Activated CD4-positive, alpha-beta T cell treated with anti-CD3 and anti-CD28 coated beads, Interleukin-2, amount 10 ng/mL, durations not matched to agents 7 days and 5 days (primary cell): ENCODE measurements at regions not wholly inside any gene's neighbourhood (a gene's known extent, or its start where the extent isn't known, plus 50 kb on each side); places are given as distances from the start of the nearest gene placed in this dataset.
"Not testable (repeated sequence)": the region's sequence is repeated elsewhere in the genome, so short reads cannot be mapped to it uniquely, and the experiment has no call there.

Experiments
- CTCF ChIA-PET: fragments of 350-600 bp; sonication (Branson Sonifier 250); formaldehyde crosslinking; loops from one replicate; lab custom pipeline; 2021; ENCODE audit warnings: antibody characterized with exemption; lab: Charles Lee
- POLR2A ChIA-PET: fragments of 350-600 bp; sonication (Branson Sonifier 250); formaldehyde crosslinking; loops from one replicate; lab custom pipeline; 2021; ENCODE audit warnings: antibody characterized with exemption; lab: Charles Lee
- DNase-seq: peaks from one replicate; pipeline ENCODE4 v3.0.0-alpha.2; 2020
- H3K27ac Mint-ChIP-seq: one replicate; pipeline ENCODE4 v1.8.0; 2021; ENCODE audit warnings: mild to moderate bottlenecking, moderate library complexity, mixed read lengths
- H3K27me3 Mint-ChIP-seq: one replicate; pipeline ENCODE4 v1.8.0; 2021; ENCODE audit warnings: mixed read lengths
- H3K36me3 Mint-ChIP-seq: one replicate; pipeline ENCODE4 v1.8.0; 2021; ENCODE audit warnings: low read depth, mixed read lengths
- H3K4me1 Mint-ChIP-seq: one replicate; pipeline ENCODE4 v1.8.0; 2021; ENCODE audit warnings: mixed read lengths
- H3K4me3 Mint-ChIP-seq: one replicate; pipeline ENCODE4 v1.8.0; 2021; ENCODE audit warnings: mild to moderate bottlenecking, moderate library complexity, mixed read lengths
- H3K9me3 Mint-ChIP-seq: one replicate; pipeline ENCODE4 v1.8.0; 2021; ENCODE audit warnings: mixed read lengths

DNA sequence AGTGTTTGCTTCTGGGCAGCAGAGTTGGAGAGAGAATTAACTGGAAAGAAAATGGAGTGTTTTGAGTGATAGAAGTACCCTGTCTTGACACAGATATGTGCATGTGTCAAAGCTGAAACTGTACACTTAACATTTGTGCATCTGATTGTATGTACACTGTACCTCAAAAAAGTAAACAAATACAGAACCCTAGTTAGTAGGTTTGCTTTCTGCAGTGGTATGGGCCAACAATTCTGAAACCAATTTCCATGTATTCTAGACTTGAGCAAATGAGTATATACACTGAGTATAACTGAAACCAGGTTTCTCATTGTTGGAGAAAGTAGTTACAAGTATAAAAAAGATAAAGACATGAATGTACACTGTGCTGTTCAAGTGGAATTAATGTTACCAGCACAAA lies 52.4 kb downstream of the ELAPOR2 start:
- Mint-ChIP-seq H3K9me3 (no peaks in the 10 kb centered on the region), H3K27ac (no peak overlapping the region), H3K4me1 (no peaks in the 10 kb centered on the region), H3K27me3 (peaks cover 8% of the 10 kb centered on the region), H3K36me3 (no peaks in the 10 kb centered on the region), H3K4me3 (no peak overlapping the region)
- CTCF ChIA-PET: no interaction called here
- DNase-seq: no peak
- POLR2A ChIA-PET: no interaction called here

DNA sequence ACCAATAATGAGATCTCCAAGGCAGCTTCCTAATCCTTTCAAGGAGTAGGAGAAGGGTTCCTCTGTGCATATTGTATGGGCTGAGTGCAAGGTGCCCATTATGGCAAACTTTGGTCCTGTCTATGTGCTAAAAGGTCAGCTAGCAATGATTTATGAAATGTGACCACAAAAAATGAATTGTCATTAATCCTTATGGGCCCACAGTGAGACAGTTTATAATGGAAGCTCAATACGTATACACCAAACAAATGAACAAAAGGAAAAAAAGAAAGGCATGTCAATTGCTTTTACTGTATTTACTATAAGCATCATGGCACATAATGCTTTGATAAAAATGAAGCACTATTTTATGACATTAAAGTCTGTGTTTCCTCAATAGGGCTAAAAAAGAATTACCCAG lies 54.5 kb downstream of the ELAPOR2 start:
- POLR2A ChIA-PET: no interaction called here
- Mint-ChIP-seq H3K27me3 (peaks cover 9% of the 10 kb centered on the region), H3K4me1 (no peaks in the 10 kb centered on the region), H3K9me3 (no peaks in the 10 kb centered on the region), H3K4me3 (no peak overlapping the region), H3K27ac (no peak overlapping the region), H3K36me3 (no peaks in the 10 kb centered on the region)
- CTCF ChIA-PET: no interaction called here
- no peak for DNase-seq

DNA sequence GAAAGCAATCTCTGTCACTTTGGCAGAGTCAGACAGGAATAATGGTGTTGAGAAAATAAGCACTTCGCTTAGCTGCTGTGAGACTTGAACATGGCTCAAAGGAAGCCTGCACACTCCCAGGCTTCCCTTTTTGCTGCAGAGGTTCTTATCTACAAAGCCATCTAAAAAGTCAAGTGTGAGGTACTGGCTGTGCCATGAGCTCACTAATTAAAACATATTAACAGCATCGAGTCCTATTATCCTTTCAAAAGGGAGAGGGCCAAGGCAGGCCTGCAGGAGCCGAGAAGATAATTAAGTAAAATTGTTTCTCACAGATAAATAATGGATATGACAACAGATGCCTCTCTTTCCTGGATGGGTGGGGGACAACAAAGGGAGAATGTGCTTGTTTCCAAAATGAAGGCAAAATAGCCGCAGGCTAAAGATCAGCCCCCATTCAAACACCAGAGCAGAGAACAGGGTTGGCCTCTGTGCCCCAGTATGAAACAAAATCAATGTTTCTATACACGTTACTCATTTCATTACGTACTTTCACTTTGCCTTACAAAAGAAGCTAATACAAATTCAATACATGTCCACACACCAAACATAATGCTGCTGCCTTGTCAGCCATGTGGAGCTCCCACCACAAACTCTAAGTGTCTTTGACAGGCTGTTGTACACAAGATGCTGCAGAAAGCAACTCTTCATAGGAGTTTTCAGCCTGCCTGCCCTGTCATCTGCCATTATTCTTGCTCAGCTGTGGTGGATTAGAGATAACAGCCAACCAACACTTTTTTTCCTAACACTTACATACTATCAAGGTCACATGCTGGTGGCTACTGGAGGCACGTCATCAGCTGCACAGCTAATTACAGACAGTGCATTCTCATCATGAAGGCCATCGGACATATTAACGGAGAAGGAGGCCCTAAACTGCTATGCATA lies 55.3 kb downstream of the ELAPOR2 start:
- Mint-ChIP-seq H3K9me3 (no peaks in the 10 kb centered on the region), H3K36me3 (no peaks in the 10 kb centered on the region), H3K27me3 (peaks cover 10% of the 10 kb centered on the region), H3K4me3 (no peak overlapping the region), H3K27ac (no peak overlapping the region), H3K4me1 (no peaks in the 10 kb centered on the region)
- no peak for DNase-seq
- ChIA-PET CTCF (interaction anchor here (0.6 kb wide), 1 partner anchor 31 kb away, joined by 3 read pairs; no protein-coding TSS in a partner anchor), POLR2A (no interaction called here)

DNA sequence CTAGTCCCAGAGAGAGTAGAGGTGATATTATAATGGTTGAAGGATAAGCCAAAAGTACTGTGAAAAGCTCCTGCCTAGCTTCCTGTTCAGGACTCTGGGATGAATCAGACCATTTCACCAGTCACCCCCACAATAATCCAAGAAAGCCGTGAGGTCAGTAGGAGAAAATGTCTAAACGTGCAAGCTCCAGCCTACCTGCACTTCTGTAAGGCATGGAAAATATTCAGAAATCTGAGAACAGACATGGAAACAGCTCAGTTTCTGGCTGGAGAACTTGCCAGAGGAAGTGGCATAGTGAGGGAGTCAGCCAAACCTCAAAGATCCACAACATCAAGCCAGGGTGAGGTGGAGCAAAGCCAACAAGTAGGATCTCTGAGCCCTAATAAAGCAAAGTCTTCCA lies 58.2 kb downstream of the ELAPOR2 start:
- H3K27ac Mint-ChIP-seq: no peak overlapping the region
- H3K9me3 Mint-ChIP-seq: no peaks in the 10 kb centered on the region
- no peaks in the 10 kb centered on the region for H3K36me3 Mint-ChIP-seq
- CTCF ChIA-PET: no interaction called here
- POLR2A ChIA-PET: no interaction called here
- no peak for DNase-seq
- no peaks in the 10 kb centered on the region for H3K4me1 Mint-ChIP-seq
- H3K27me3 Mint-ChIP-seq: peaks cover 7% of the 10 kb centered on the region
- no peak overlapping the region for H3K4me3 Mint-ChIP-seq

DNA sequence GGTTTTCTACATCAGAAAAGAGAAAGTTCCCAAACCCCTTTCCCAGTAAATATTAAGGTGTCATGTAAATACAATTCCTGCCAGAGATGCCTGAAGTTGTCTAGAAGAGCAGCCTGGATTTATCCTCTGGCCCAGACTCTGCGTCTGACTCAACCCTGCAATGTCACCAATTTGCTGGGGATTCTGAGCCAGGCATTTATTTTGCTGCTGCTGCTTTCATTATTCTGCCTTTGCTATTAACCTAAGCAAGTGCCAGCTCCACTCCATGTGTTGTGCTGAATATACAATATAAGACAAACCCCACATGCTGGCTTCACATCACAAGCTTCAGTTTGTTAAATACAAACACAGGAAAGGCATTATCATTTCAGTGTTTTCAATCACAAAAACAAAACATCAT lies 59.1 kb downstream of the ELAPOR2 start:
- H3K27ac Mint-ChIP-seq: no peak overlapping the region

DNA sequence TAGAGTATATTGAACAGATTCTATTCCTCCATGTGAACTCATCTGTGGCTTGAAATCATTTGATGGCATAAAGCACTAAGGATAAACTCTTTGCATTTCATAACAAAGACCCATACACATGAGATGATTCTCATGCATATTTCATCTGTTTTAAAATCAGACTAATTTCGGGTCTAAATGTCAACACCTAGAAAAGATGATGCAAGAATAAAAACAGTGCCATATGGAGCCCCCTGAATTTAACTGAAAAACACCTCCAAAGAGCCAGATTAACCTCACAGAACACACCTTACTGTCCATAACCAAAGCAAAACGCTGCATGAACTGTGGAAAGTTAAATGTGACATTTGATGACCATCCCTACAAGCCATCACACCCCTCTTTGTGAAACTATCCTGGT lies 59.7 kb downstream of the ELAPOR2 start:
- no peaks in the 10 kb centered on the region for H3K36me3 Mint-ChIP-seq
- ChIA-PET CTCF (no interaction called here), POLR2A (no interaction called here)
- no peak overlapping the region for H3K4me3 Mint-ChIP-seq
- H3K9me3 Mint-ChIP-seq: no peaks in the 10 kb centered on the region
- DNase-seq: no peak
- no peaks in the 10 kb centered on the region for H3K4me1 Mint-ChIP-seq
- H3K27me3 Mint-ChIP-seq: peaks cover 11% of the 10 kb centered on the region
- H3K27ac Mint-ChIP-seq: no peak overlapping the region

More for the DNA sequence above, 59.1 kb downstream of the ELAPOR2 start:
- no peaks in the 10 kb centered on the region for H3K36me3 Mint-ChIP-seq
- no peaks in the 10 kb centered on the region for H3K4me1 Mint-ChIP-seq
- peaks cover 11% of the 10 kb centered on the region for H3K27me3 Mint-ChIP-seq
- ChIA-PET CTCF (interaction anchor here (0.5 kb wide), 1 partner anchor 879 kb away, joined by 3 read pairs; no protein-coding TSS in a partner anchor), POLR2A (no interaction called here)
- H3K4me3 Mint-ChIP-seq: no peak overlapping the region
- no peaks in the 10 kb centered on the region for H3K9me3 Mint-ChIP-seq
- no peak for DNase-seq

DNA sequence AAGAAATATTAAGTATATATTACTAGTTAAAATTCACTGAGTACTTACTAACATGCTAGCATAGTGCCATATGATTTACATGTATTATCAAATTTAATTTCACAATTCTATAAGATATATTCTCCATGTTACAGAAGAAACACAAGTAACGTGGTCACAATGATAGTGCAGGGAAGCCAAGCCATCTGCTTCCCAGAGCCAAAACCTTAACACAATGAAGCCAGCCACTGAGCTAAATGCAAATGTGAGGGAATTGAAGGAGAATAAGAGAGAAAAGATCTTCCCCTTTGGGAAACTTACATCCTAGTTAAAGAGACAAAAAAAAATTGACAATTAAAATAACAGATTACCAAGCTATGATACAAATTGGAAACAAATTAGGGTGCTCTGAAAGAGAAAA lies 63.6 kb downstream of the ELAPOR2 start:
- no peak overlapping the region for H3K4me3 Mint-ChIP-seq
- DNase-seq: no peak
- CTCF ChIA-PET: interaction anchor here (0.6 kb wide), 1 partner anchor 43 kb away, joined by 3 read pairs; no protein-coding TSS in a partner anchor
- POLR2A ChIA-PET: no interaction called here
- H3K27me3 Mint-ChIP-seq: peaks cover 11% of the 10 kb centered on the region
- H3K4me1 Mint-ChIP-seq: peaks cover 5% of the 10 kb centered on the region
- H3K36me3 Mint-ChIP-seq: no peaks in the 10 kb centered on the region
- H3K9me3 Mint-ChIP-seq: no peaks in the 10 kb centered on the region
- no peak overlapping the region for H3K27ac Mint-ChIP-seq

DNA sequence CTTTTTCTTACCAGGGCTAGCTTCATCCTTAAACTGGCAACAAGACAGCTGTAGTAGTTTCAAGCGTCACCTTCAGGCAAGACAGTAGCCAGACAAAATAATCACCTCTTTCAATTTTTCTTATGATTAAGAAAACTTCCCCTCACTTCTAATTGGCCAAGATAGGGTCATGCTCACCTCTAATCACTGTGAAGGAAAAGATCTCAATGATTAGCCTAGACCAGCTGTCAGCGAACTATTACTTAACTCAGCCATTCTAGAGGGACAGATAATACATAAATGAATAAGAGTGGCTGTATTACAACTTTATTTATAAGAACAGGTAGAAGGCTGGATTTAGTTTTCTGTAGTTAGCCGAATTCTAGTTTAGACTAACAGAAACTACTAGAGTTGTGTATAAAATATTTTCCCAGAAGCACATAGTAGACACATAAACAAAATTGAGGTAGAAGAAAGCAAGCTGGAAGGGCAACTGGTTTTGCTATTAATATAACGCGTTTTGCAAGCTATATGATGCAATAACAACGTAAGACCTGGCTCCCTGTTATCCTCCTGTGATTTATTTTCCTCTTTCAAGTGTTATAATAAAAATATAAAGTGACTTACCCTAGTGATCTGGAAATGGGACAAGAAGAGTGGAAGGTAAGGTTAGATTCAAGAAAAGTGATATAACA lies 64.3 kb downstream of the ELAPOR2 start:
- Mint-ChIP-seq H3K9me3 (no peaks in the 10 kb centered on the region), H3K27ac (no peak overlapping the region), H3K4me3 (no peak overlapping the region), H3K36me3 (no peaks in the 10 kb centered on the region), H3K27me3 (peaks cover 11% of the 10 kb centered on the region), H3K4me1 (peaks cover 5% of the 10 kb centered on the region)
- DNase-seq: no peak
- ChIA-PET CTCF (interaction anchor here (0.6 to 0.8 kb wide), 2 partner anchors 43 to 303 kb away, joined by 3 read pairs; no protein-coding TSS in a partner anchor), POLR2A (no interaction called here)

DNA sequence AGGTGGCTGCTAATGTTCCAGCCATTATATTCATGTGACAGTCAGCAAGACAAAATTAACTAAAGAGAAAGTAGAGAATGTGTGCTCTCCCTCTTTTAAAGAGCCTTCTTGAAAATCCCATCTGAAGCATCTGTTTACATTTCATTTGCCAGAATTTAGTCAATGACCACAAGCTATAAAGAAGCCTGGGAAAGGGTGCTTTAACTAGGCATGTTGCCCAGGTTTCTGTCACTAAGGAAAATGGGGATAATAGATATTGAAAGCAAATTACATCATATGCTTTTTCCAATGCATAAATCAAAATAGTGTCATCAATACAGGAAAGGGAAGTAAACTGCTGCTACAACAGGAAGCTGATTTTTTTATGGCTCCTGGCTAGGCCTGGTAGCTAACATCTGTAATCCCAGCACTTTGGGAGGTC lies 67.7 kb downstream of the ELAPOR2 start:
- no peak overlapping the region for H3K4me3 Mint-ChIP-seq
- DNase-seq: no peak
- H3K27me3 Mint-ChIP-seq: peaks cover 6% of the 10 kb centered on the region
- no peaks in the 10 kb centered on the region for H3K36me3 Mint-ChIP-seq
- peaks cover 5% of the 10 kb centered on the region for H3K4me1 Mint-ChIP-seq
- peaks cover 3% of the 10 kb centered on the region for H3K9me3 Mint-ChIP-seq
- ChIA-PET POLR2A (no interaction called here), CTCF (no interaction called here)
- no peak overlapping the region for H3K27ac Mint-ChIP-seq

DNA sequence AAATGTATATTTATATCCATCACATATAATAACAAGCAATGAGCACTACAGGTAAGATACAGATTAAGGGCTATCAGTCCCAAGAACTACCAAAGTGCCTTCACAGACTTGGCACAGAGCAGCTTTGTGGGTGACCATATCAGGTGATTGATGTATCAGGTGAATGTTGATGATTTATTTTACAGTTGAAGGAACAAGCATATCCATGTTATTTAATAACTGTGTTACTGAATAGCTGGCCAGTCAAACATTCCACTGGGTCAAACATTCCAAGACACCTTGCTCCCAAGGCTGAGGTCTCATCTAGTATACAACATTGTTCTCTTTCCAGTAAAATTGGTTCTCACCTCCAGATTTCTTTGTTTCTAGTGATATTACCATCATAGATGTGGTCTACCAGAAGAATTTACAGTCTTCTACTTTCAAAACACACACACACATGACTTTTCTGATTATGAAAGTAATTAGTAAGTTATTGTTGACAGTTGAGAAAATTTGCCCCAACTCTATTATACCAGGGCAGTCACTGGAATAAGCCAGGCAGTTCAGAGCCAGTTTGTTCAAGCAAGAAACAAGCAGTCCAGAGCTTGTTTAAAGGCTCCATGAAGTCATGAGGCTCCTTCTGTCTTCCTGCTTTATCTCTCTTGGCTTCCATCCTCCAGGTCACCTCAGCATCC lies 68.2 kb downstream of the ELAPOR2 start:
- H3K36me3 Mint-ChIP-seq: no peaks in the 10 kb centered on the region
- H3K4me3 Mint-ChIP-seq: no peak overlapping the region
- no peak for DNase-seq
- H3K9me3 Mint-ChIP-seq: peaks cover 3% of the 10 kb centered on the region
- ChIA-PET POLR2A (no interaction called here), CTCF (no interaction called here)
- H3K27me3 Mint-ChIP-seq: peaks cover 5% of the 10 kb centered on the region
- H3K4me1 Mint-ChIP-seq: peaks cover 5% of the 10 kb centered on the region
- H3K27ac Mint-ChIP-seq: no peak overlapping the region

DNA sequence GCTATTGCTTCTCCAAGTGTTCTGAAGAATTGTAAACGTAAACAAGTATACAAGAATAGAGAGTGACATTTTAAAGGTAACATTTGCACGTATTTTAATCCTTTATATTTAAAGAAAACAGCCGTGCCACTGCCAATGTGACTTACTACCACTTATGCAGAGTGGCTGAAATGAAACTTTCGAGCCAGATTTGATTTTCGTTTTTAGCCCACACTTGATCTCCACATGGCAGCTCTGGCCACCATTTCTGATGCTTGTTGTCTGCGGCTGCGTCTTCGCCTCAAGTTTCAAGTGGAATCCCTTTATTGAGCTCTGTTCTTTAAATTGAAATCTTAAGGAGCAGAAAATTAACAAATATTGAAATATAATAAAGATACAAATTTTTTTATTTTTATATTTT lies 70.0 kb downstream of the ELAPOR2 start:
- DNase-seq: no peak
- peaks cover 10% of the 10 kb centered on the region for H3K9me3 Mint-ChIP-seq
- no peak overlapping the region for H3K4me3 Mint-ChIP-seq
- peaks cover 4% of the 10 kb centered on the region for H3K36me3 Mint-ChIP-seq
- H3K27me3 Mint-ChIP-seq: no peaks in the 10 kb centered on the region
- CTCF ChIA-PET: no interaction called here
- H3K4me1 Mint-ChIP-seq: peaks cover 5% of the 10 kb centered on the region
- H3K27ac Mint-ChIP-seq: no peak overlapping the region
- POLR2A ChIA-PET: no interaction called here

DNA sequence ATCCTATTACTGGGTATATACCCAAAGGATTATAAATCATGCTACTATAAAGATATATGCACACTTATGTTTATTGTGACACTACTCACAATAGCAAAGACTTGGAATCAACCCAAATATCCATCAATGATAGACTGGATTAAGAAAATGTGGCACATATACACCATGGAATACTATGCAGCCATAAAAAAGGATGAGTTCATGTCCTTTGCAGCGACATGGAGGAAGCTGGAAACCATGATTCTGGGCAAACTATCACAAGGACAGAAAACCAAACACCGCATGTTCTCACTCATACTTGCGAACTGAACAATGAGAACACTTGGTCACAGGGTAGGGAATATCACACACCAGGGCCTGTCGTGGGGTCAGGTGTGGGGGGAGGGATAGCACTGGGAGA lies 71.6 kb downstream of the ELAPOR2 start:
- H3K27ac Mint-ChIP-seq, H3K4me1 Mint-ChIP-seq, H3K36me3 Mint-ChIP-seq, CTCF ChIA-PET, H3K27me3 Mint-ChIP-seq, H3K4me3 Mint-ChIP-seq, POLR2A ChIA-PET, DNase-seq: not testable (repeated sequence)
- peaks cover 16% of the 10 kb centered on the region for H3K9me3 Mint-ChIP-seq

DNA sequence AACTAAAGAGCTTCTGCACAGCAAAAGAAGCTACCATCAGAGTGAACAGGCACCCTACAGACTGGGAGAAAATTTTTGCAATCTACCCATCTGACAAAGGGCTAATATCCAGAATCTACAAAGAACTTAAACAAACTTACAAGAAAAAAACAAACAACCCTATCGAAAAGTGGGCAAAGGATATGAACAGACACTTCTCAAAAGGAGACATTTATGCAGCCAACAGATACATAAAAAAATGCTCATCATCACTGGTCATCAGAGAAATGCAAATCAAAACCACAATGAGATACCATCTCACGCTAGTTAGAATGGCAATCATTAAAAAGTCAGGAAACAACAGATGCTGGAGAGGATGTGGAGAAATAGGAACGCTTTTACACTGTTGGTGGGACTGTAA lies 72.1 kb downstream of the ELAPOR2 start:
- peaks cover 16% of the 10 kb centered on the region for H3K9me3 Mint-ChIP-seq
- H3K27me3 Mint-ChIP-seq, H3K4me3 Mint-ChIP-seq, DNase-seq, POLR2A ChIA-PET, H3K27ac Mint-ChIP-seq, H3K36me3 Mint-ChIP-seq, H3K4me1 Mint-ChIP-seq, CTCF ChIA-PET: not testable (repeated sequence)
